GM21381 (cell line): ENCODE measurements at regions not wholly inside any gene's neighbourhood (a gene's known extent, or its start where the extent isn't known, plus 50 kb on each side); places are given as distances from the start of the nearest gene placed in this dataset.
A peak's percentile ranks its signal among the peaks of the same experiment; 100 is the strongest.

Experiments
- ATAC-seq: cut with Tn5 transposase; IDR thresholded peaks from one replicate; pipeline ENCODE4 v1.9.1; 2021; ENCODE audit warnings: mild to moderate bottlenecking, moderate library complexity; ENCODE audit not compliant: unreplicated experiment

- no peak for ATAC-seq
Observed at GRCh38 chr9:85263288-85263687, 478.5 kb downstream of the AGTPBP1 start.

- ATAC-seq, result no peak
Observed at GRCh38 chr9:85262333-85262732, 479.4 kb downstream of the AGTPBP1 start.

- ATAC-seq, result no peak
Observed at GRCh38 chr9:85260275-85260845, 481.4 kb downstream of the AGTPBP1 start.

GRCh38 chr9:85258823-85259370 is 482.9 kb downstream of the AGTPBP1 start:
- peak; percentile 77 for ATAC-seq

- ATAC-seq, result no peak
Observed at GRCh38 chr9:85258236-85258635, 483.5 kb downstream of the AGTPBP1 start.

- no peak for ATAC-seq
Observed at GRCh38 chr9:85249313-85249621, 492.5 kb downstream of the AGTPBP1 start.

- no peak for ATAC-seq
Observed at GRCh38 chr9:85248514-85249312, 493.0 kb downstream of the AGTPBP1 start.

- ATAC-seq, result no peak
Observed at GRCh38 chr9:85246541-85246940, 495.2 kb downstream of the AGTPBP1 start.

GRCh38 chr9:85244856-85245255 is 496.9 kb downstream of the AGTPBP1 start:
- no peak for ATAC-seq

- no peak for ATAC-seq
Observed at GRCh38 chr9:85243977-85244376, 497.8 kb downstream of the AGTPBP1 start.

GRCh38 chr9:85237478-85237877 is 504.3 kb downstream of the AGTPBP1 start:
- no peak for ATAC-seq

- no peak for ATAC-seq
Observed at GRCh38 chr9:85230081-85230480, 511.7 kb downstream of the AGTPBP1 start.

- ATAC-seq, result no peak
Observed at GRCh38 chr9:85228111-85228855, 513.5 kb downstream of the AGTPBP1 start.

GRCh38 chr9:85225180-85225579 is 516.6 kb downstream of the AGTPBP1 start:
- ATAC-seq, result no peak

GRCh38 chr9:85224729-85225128 is 517.0 kb downstream of the AGTPBP1 start:
- ATAC-seq, result no peak

- ATAC-seq, result no peak
Observed at GRCh38 chr9:85224301-85224700, 517.5 kb downstream of the AGTPBP1 start.

- ATAC-seq, result no peak
Observed at GRCh38 chr9:85223506-85224125, 518.1 kb downstream of the AGTPBP1 start.

- ATAC-seq, result no peak
Observed at GRCh38 chr9:85216601-85217000, 525.2 kb downstream of the AGTPBP1 start.

- no peak for ATAC-seq
Observed at GRCh38 chr9:85215961-85216360, 525.8 kb downstream of the AGTPBP1 start.

- no peak for ATAC-seq
Observed at GRCh38 chr9:85215416-85215815, 526.3 kb downstream of the AGTPBP1 start.
